K562 (cell line): ENCODE measurements at regions not wholly inside any gene's neighbourhood (a gene's known extent, or its start where the extent isn't known, plus 50 kb on each side); places are given as distances from the start of the nearest gene placed in this dataset.

Experiments
- ATAC-seq: fragments of 200-7000 bp; cut with Tn5 transposase; 3 replicates; pipeline ENCODE4 v1.9.1; 2020; ENCODE audit warnings: moderate library complexity
- BruUV-seq: library from RNA; stranded (reverse); fragments of 400-500 nt; replicated peaks from 2 replicates; lab custom pipeline; 2021; lab: Mats Ljungman, UMichigan
- CTCF ChIA-PET: fragments of 300-600 bp; formaldehyde crosslinking; extraction: SDS; loops from one replicate; lab custom pipeline; 2021; ENCODE audit warnings: low intra/inter-chr PET ratio; lab: Yijun Ruan, JAX
- POLR2A ChIA-PET: fragments of 300-600, 350-650 bp; sonication (Branson Sonifier 250); formaldehyde crosslinking; extraction: SDS; loops from one replicate; lab custom pipeline; 2021; ENCODE audit warnings: antibody characterized with exemption, inconsistent platforms; lab: Yijun Ruan, JAX
- DNase-seq, 4 experiments: peaks; one replicate each; pipeline versions ENCODE4 v3.0.0 to v3.0.0-alpha.2; 2011 to 2018; ENCODE audit warnings: low spot score in 3 of 4, mixed read lengths in 3 of 4; ENCODE audit errors: extremely low read depth in 1 of 4
- FAIRE-seq: peaks from 2 replicates; lab custom pipeline; 2011; peaks lifted over from hg19 to GRCh38; lab: Jason Lieb, UNC
- H2AFZ ChIP-seq: 2 replicates; pipeline ENCODE4 v1.6.0; 2011; ENCODE audit warnings: low read depth, low read length, control low read depth, inconsistent platforms
- H3K27ac ChIP-seq: fragments of 200-600 bp; 3 replicates; pipeline ENCODE4 v1.8.0; 2011; ENCODE audit warnings: low read depth, mild to moderate bottlenecking, control low read depth, inconsistent platforms, low read length, moderate library complexity, mixed read lengths; ENCODE audit errors: extremely low read depth
- H3K27me3 ChIP-seq, 2 experiments: fragments of 300-600 bp in 1 of 2; 2 replicates in 1 of 2; 3 replicates in 1 of 2; pipeline versions ENCODE4 v1.6.0 to v1.8.0; 2011; ENCODE audit warnings: inconsistent platforms in 2 of 2, low read length in 2 of 2, mild to moderate bottlenecking in 1 of 2, mixed read lengths in 1 of 2, moderate library complexity in 1 of 2; ENCODE audit not compliant: control insufficient read depth in 2 of 2, insufficient read depth in 2 of 2
- H3K36me3 ChIP-seq: fragments of 300-600 bp; 3 replicates; pipeline ENCODE4 v1.8.0; 2011; ENCODE audit warnings: mild to moderate bottlenecking, low read length, inconsistent platforms; ENCODE audit not compliant: control insufficient read depth, insufficient read depth
- H3K4me1 ChIP-seq, 2 experiments: fragments of 200-600 bp in 1 of 2; replicated peaks in 1 of 2; 2 replicates in 1 of 2; 3 replicates in 1 of 2; pipeline versions ENCODE4 v1.5.1 to v1.8.0; 2011; ENCODE audit warnings: inconsistent platforms in 2 of 2, low read length in 2 of 2, mild to moderate bottlenecking in 1 of 2, mixed read lengths in 1 of 2, moderate library complexity in 1 of 2; ENCODE audit not compliant: control insufficient read depth in 2 of 2, insufficient read depth in 2 of 2
- H3K4me2 ChIP-seq: 2 replicates; pipeline ENCODE4 v1.6.1; 2011; ENCODE audit warnings: low read length, control low read depth, inconsistent platforms, mixed read lengths; ENCODE audit not compliant: insufficient read depth
- H3K4me3 ChIP-seq: fragments of 200-600 bp; sonication (generic), shearing (Covaris generic); 2 replicates; pipeline ENCODE4 v1.5.1; 2016; ENCODE audit warnings: control low read depth, inconsistent platforms
- H3K79me2 ChIP-seq: fragments of 200-600 bp; 3 replicates; pipeline ENCODE4 v1.8.0; 2011; ENCODE audit warnings: low read length, inconsistent platforms; ENCODE audit not compliant: control insufficient read depth, insufficient read depth
- H3K9ac ChIP-seq, 2 experiments: 2 replicates each; pipeline versions ENCODE4 v1.6.0 to v1.6.1; 2011; ENCODE audit warnings: low read depth in 2 of 2, low read length in 2 of 2, control low read depth in 1 of 2, inconsistent platforms in 1 of 2, mild to moderate bottlenecking in 1 of 2, mixed read lengths in 1 of 2; ENCODE audit not compliant: insufficient read depth in 1 of 2
- H3K9me1 ChIP-seq: one replicate; pipeline ENCODE4 v1.6.0; 2011; ENCODE audit warnings: inconsistent platforms, mild to moderate bottlenecking, low read length, moderate library complexity; ENCODE audit not compliant: control insufficient read depth, insufficient read depth
- H3K9me3 ChIP-seq: replicated peaks from 2 replicates; pipeline ENCODE4 v1.5.1; 2011; ENCODE audit warnings: low read depth, low read length, inconsistent platforms; ENCODE audit not compliant: control insufficient read depth, insufficient read depth
- H4K20me1 ChIP-seq: replicated peaks from 2 replicates; pipeline ENCODE4 v1.6.1; 2011; ENCODE audit warnings: low read length, inconsistent platforms, mixed read lengths; ENCODE audit not compliant: control insufficient read depth, insufficient read depth
- BCL6 ChIP-seq: fragments of 250-450 bp; sonication (Bioruptor Pico); IDR thresholded peaks from 2 replicates; pipeline ENCODE4 v1.4.0; 2020
- CREB1 ChIP-seq, 2 experiments: sonication (generic) in 1 of 2; formaldehyde crosslinking in 1 of 2; IDR thresholded peaks; 2 replicates each; pipeline versions ENCODE4 v1.6.1 to v1.8.0; 2012 to 2022; ENCODE audit warnings: inconsistent platforms in 1 of 2, mild to moderate bottlenecking in 1 of 2, missing genetic modification reagents in 1 of 2, moderate library complexity in 1 of 2
- FUS ChIP-seq: fragments of 200-400 bp; formaldehyde crosslinking; optimal IDR thresholded peaks from 2 replicates; pipeline ENCODE3; 2017; ENCODE audit warnings: low read depth, low read length
- HBP1 ChIP-seq: fragments of 450-650 bp; formaldehyde crosslinking; IDR thresholded peaks from 2 replicates; pipeline ENCODE4 v1.4.0; 2022; ENCODE audit warnings: missing genetic modification characterization
- HNRNPLL ChIP-seq: fragments of 200-400 bp; formaldehyde crosslinking; IDR thresholded peaks from 2 replicates; pipeline ENCODE4 v1.6.1; 2017; ENCODE audit warnings: low read length, low read depth, mild to moderate bottlenecking; ENCODE audit not compliant: poor library complexity, severe bottlenecking
- KLF1 ChIP-seq: fragments of 450-650 bp; IDR thresholded peaks from 2 replicates; pipeline ENCODE4 v1.6.1; 2016; ENCODE audit warnings: missing genetic modification characterization, missing compliant biosample characterization
- PTBP1 ChIP-seq: fragments of 200-400 bp; formaldehyde crosslinking; IDR thresholded peaks from 2 replicates; pipeline ENCODE4 v1.6.1; 2017; ENCODE audit warnings: low read depth, low read length
- RBM14 ChIP-seq: fragments of 200-400 bp; formaldehyde crosslinking; IDR thresholded peaks from 2 replicates; pipeline ENCODE4 v1.6.1; 2018; ENCODE audit warnings: low read depth, mild to moderate bottlenecking, low read length, moderate library complexity, borderline replicate concordance; ENCODE audit not compliant: insufficient read depth
- TAF7 ChIP-seq: fragments of 450-650 bp; IDR thresholded peaks from 2 replicates; pipeline ENCODE4 v1.6.1; 2016; ENCODE audit warnings: missing genetic modification characterization, missing compliant biosample characterization
- ZNF23 ChIP-seq: fragments of 250-450 bp; sonication (Bioruptor Pico); IDR thresholded peaks from 2 replicates; pipeline ENCODE4 v1.4.0; 2020; ENCODE audit warnings: mild to moderate bottlenecking
- ZNF785 ChIP-seq: fragments of 250-450 bp; sonication (Bioruptor Pico); IDR thresholded peaks from 2 replicates; pipeline ENCODE4 v1.4.0; 2020; ENCODE audit warnings: mild to moderate bottlenecking
- WGBS: fragments of 100-300 bp; shearing (Covaris generic); methylation state at CpG from one replicate; pipeline ENCODE4 v1.1.6; 2016; ENCODE audit warnings: low coverage, mixed read lengths; ENCODE audit not compliant: insufficient coverage; ENCODE audit errors: missing lambda C conversion rate; 5-methylcytosine and 5-hydroxymethylcytosine counted together
- in situ Hi-C: fragments of 300-500 bp; cut with MboI; formaldehyde crosslinking; loops from 4 replicates; pipeline ENCODE4 v1.15.0; 2018; ENCODE audit warnings: inconsistent platforms, mixed read lengths
- intact Hi-C: fragments of 100-400 bp; cut with micrococcal nuclease; formaldehyde crosslinking; loops from 2 replicates; pipeline ENCODE4 v1.14.2; 2022
- TF ChIP-seq, protein P1 (sequence below): fragments of 250-450 bp; sonication (Bioruptor Pico); IDR thresholded peaks from 2 replicates; pipeline ENCODE4 v1.5.0; 2021; ENCODE audit warnings: mild to moderate bottlenecking, moderate library complexity

GRCh38 chr5:67576112-67576511 is 379.5 kb upstream of the CD180 start:
- Histone ChIP-seq H3K4me3 (no peak overlapping the region), H3K9me1 (no peaks in the 10 kb centered on the region), H3K9me3 (no peaks in the 10 kb centered on the region), H3K79me2 (no peaks in the 10 kb centered on the region), H3K27ac (no peak overlapping the region), H3K4me1 (no peaks in the 10 kb centered on the region), H2AFZ (no peak overlapping the region), H3K27me3 (no peaks in the 10 kb centered on the region), H3K36me3 (no peaks in the 10 kb centered on the region), H3K9ac (no peak overlapping the region), H3K4me2 (no peak overlapping the region), H4K20me1 (no peaks in the 10 kb centered on the region)
- in situ Hi-C loops: no loop called here
- ATAC-seq: no peak
- no TSS peak for BruUV-seq
- 0% methylated on average over 2 of the region's 2 CpGs for WGBS
- intact Hi-C loops: no loop called here
- POLR2A ChIA-PET: no interaction called here
- FAIRE-seq: no peak
- CTCF ChIA-PET: no interaction called here
- DNase-seq: no peak
- no peak for TF ChIP-seq CREB1 (IDR thresholded peaks at IDR 0.05)
- TF ChIP-seq CREB1 (CRISPR knock-in tag; IDR thresholded peaks at IDR 0.05): no peak
- TF ChIP-seq HNRNPLL: no peak
- TF ChIP-seq PTBP1: no peak

DNA sequence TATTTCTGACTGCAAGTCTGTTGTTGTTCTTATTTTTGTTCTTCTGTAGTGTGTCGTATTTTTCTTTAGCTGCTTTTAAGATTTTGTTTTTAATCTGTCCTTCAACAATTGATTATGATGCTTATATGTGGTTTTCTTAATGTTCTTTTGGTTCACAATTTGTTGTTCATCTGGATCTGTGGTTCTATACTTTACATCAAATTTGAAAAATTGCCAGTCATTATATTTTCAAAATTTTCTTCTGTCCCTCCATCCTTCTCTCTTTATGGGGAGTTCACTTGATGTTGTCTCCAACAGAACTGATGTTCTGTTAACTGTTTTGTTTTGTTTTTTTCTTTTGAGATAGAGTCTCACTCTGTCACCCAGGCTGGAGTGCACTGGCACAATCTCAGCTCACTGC is 378.5 kb upstream of the CD180 start:
- peak; percentile 26 for FAIRE-seq
- WGBS: 0% methylated on average over 1 of the region's 1 CpG
- no peak overlapping the region for H3K27ac ChIP-seq
- H3K4me1 ChIP-seq: no peaks in the 10 kb centered on the region
- in situ Hi-C loops (no loop called here), intact Hi-C loops (no loop called here)
- H3K4me2 ChIP-seq: no peak overlapping the region
- H3K9me3 ChIP-seq: no peaks in the 10 kb centered on the region
- H3K36me3 ChIP-seq: no peaks in the 10 kb centered on the region
- BruUV-seq: no TSS peak
- ATAC-seq: no peak
- CTCF ChIA-PET: no interaction called here
- DNase-seq: no peak
- TF ChIP-seq BCL6: no peak
- TF ChIP-seq, protein P1, sequence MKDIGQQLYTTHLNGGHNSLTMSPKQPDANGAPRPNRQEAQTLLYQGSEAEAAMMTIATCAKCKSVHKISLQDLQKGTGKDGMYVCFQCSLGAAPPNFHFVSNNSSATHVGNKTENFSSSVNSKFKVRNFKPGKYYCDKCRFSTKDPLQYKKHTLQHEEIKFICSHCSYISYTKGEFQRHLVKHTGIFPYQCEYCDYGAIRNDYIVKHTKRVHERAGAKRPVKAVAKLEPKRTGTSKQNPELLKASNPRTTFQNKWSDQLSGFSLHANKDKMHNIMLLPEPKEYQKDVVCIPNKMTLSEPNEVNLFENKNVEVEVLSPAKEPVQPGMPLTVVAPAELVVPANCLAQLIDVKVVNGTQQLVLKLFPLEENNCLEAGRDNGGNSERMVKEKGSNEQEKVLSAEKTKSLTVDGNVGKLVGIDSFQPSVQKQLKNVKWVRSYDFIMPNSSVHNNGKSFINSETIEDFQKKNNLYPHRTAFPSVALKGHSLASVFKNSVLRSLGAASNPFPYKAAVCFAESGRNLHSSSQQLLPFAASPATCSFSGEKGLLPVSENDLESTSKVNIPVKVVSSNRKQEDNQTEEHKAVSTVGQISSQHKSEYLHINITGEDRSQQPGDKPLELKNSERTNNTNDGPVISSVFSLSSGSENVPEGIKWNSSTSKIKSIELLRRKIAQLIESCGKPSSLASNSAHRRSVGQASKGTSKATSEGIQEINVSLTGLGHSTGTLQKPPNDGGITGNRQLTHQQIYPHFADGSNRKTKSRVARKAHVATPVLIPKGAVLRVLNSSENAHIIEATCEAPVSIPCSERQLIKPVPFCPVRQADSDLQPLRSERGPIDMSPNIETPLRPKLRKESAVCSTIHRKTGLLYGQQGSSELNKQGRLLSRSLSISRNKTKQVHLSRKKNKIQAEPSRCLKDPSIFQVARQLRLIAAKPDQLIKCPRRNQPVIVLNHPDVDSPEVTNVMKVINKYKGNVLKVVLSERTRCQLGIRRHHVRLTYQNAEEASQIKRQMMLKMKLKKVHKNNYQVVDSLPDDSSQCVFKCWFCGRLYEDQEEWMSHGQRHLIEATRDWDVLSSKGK: no peak
- no peak for TF ChIP-seq ZNF785
- TF ChIP-seq HBP1: no peak
- TF ChIP-seq RBM14: no peak
- no peak for TF ChIP-seq KLF1 (tag)
- no peak for TF ChIP-seq ZNF23 (CRISPR knock-in tag)
- TF ChIP-seq TAF7: no peak
- no peak for TF ChIP-seq FUS
- POLR2A ChIA-PET: no interaction called here
- no peaks in the 10 kb centered on the region for H4K20me1 ChIP-seq
- H3K4me3 ChIP-seq: no peak overlapping the region
- H2AFZ ChIP-seq: no peak overlapping the region
- no peaks in the 10 kb centered on the region for H3K9me1 ChIP-seq
- no peaks in the 10 kb centered on the region for H3K27me3 ChIP-seq
- no peak overlapping the region for H3K9ac ChIP-seq
- no peaks in the 10 kb centered on the region for H3K79me2 ChIP-seq
